Chondrocyte (in vitro differentiated cells): ENCODE measurements at regions not wholly inside any gene's neighbourhood (a gene's known extent, or its start where the extent isn't known, plus 50 kb on each side); places are given as distances from the start of the nearest gene placed in this dataset.

Source experiments
- DNase-seq: peaks from one replicate; pipeline ENCODE4 v3.0.0; 2021; ENCODE audit warnings: mixed read lengths, low spot score
- H3K27ac Mint-ChIP-seq: one replicate; pipeline ENCODE4 v1.8.0; 2021; ENCODE audit warnings: mild to moderate bottlenecking, moderate library complexity, mixed read lengths; ENCODE audit not compliant: unreplicated experiment
- H3K27me3 Mint-ChIP-seq: 2 replicates; pipeline ENCODE4 v1.8.0; 2021; ENCODE audit warnings: low read depth, mixed read lengths
- H3K36me3 Mint-ChIP-seq: 2 replicates; pipeline ENCODE4 v1.8.0; 2021; ENCODE audit warnings: low read depth, mixed read lengths
- H3K4me1 Mint-ChIP-seq: 2 replicates; pipeline ENCODE4 v1.8.0; 2021; ENCODE audit warnings: low read depth, mild to moderate bottlenecking, mixed read lengths
- H3K4me3 Mint-ChIP-seq: one replicate; pipeline ENCODE4 v1.8.0; 2021; ENCODE audit warnings: mild to moderate bottlenecking, moderate library complexity, mixed read lengths; ENCODE audit not compliant: unreplicated experiment
- H3K9me3 Mint-ChIP-seq: 2 replicates; pipeline ENCODE4 v1.8.0; 2021; ENCODE audit warnings: low read depth, mixed read lengths
- CTCF ChIP-seq: fragments of 200-600 bp; sonication (generic); IDR thresholded peaks from 2 replicates; pipeline ENCODE4 v1.5.0; 2021; ENCODE audit warnings: antibody characterized with exemption, mild to moderate bottlenecking, moderate library complexity

GRCh38 chr3:31125413-31126020, 231.1 kb upstream of the GADL1 start:
- no peak overlapping the region for H3K4me3 Mint-ChIP-seq
- no peak for DNase-seq
- peaks cover 2% of the 10 kb centered on the region for H3K36me3 Mint-ChIP-seq
- H3K4me1 Mint-ChIP-seq: no peaks in the 10 kb centered on the region
- no peak for TF ChIP-seq CTCF
- no peaks in the 10 kb centered on the region for H3K27me3 Mint-ChIP-seq
- peaks cover 14% of the 10 kb centered on the region for H3K9me3 Mint-ChIP-seq
- no peak overlapping the region for H3K27ac Mint-ChIP-seq

- Mint-ChIP-seq H3K27ac (no peak overlapping the region), H3K4me3 (no peak overlapping the region), H3K4me1 (no peaks in the 10 kb centered on the region), H3K9me3 (peaks cover 10% of the 10 kb centered on the region), H3K27me3 (no peaks in the 10 kb centered on the region), H3K36me3 (peaks cover 2% of the 10 kb centered on the region)
- DNase-seq: no peak
- no peak for TF ChIP-seq CTCF
These were observed 234.8 kb upstream of the GADL1 start for GRCh38 chr3:31129241-31129640.

- Mint-ChIP-seq H3K27ac (no peak overlapping the region), H3K36me3 (no peaks in the 10 kb centered on the region), H3K9me3 (no peaks in the 10 kb centered on the region), H3K27me3 (no peaks in the 10 kb centered on the region), H3K4me1 (no peaks in the 10 kb centered on the region), H3K4me3 (no peak overlapping the region)
- TF ChIP-seq CTCF: peak; percentile 80
- DNase-seq: no peak
These were observed 237.8 kb upstream of the GADL1 start for GRCh38 chr3:31132132-31132769.

GRCh38 chr3:31133541-31133940, 239.1 kb upstream of the GADL1 start:
- no peaks in the 10 kb centered on the region for H3K9me3 Mint-ChIP-seq
- no peaks in the 10 kb centered on the region for H3K4me1 Mint-ChIP-seq
- no peak overlapping the region for H3K4me3 Mint-ChIP-seq
- H3K27ac Mint-ChIP-seq: no peak overlapping the region
- DNase-seq: no peak
- no peaks in the 10 kb centered on the region for H3K36me3 Mint-ChIP-seq
- TF ChIP-seq CTCF: no peak
- H3K27me3 Mint-ChIP-seq: no peaks in the 10 kb centered on the region

GRCh38 chr3:31135546-31135945, 241.1 kb upstream of the GADL1 start:
- H3K27me3 Mint-ChIP-seq: no peaks in the 10 kb centered on the region
- no peaks in the 10 kb centered on the region for H3K36me3 Mint-ChIP-seq
- no peak for DNase-seq
- no peak overlapping the region for H3K4me3 Mint-ChIP-seq
- H3K27ac Mint-ChIP-seq: no peak overlapping the region
- TF ChIP-seq CTCF: no peak
- H3K9me3 Mint-ChIP-seq: no peaks in the 10 kb centered on the region
- H3K4me1 Mint-ChIP-seq: no peaks in the 10 kb centered on the region
